Astrocyte (in vitro differentiated cells and primary cell): ENCODE measurements at regions not wholly inside any gene's neighbourhood (a gene's known extent, or its start where the extent isn't known, plus 50 kb on each side); places are given as distances from the start of the nearest gene placed in this dataset.

ENCODE experiments used
- EZH2 ChIP-seq: IDR thresholded peaks from 2 replicates; pipeline ENCODE4 v1.6.1; 2012; ENCODE audit warnings: mild to moderate bottlenecking, low read length, inconsistent platforms; ENCODE audit not compliant: insufficient read depth
- TF ChIP-seq, protein P1 (sequence below): IDR thresholded peaks from 2 replicates; pipeline ENCODE4 v1.5.1; 2011; ENCODE audit warnings: low read depth, mild to moderate bottlenecking, inconsistent platforms, low read length, moderate library complexity; ENCODE audit not compliant: insufficient read depth

DNA sequence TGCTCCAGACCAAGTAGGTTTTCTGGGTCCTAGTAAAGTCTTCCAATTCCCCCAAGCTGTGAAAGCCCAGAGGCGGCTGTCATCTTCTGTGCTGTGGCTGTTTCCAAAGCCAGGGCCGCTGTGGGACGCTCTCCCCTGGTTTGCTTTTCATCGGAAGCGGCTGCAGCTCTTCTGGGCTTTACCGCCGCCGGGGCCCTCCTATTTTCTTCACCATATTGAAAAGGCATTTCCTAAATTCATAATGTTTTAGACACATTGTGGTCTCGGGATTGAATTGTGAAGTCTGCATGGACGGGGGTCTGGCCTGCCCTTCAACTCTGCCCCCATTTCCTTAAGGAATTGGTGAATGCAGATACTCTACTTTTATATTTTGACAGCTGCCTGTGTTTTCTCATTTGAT lies 551.4 kb upstream of the MGMT start:
- TF ChIP-seq EZH2, result no peak
- TF ChIP-seq, protein P1, sequence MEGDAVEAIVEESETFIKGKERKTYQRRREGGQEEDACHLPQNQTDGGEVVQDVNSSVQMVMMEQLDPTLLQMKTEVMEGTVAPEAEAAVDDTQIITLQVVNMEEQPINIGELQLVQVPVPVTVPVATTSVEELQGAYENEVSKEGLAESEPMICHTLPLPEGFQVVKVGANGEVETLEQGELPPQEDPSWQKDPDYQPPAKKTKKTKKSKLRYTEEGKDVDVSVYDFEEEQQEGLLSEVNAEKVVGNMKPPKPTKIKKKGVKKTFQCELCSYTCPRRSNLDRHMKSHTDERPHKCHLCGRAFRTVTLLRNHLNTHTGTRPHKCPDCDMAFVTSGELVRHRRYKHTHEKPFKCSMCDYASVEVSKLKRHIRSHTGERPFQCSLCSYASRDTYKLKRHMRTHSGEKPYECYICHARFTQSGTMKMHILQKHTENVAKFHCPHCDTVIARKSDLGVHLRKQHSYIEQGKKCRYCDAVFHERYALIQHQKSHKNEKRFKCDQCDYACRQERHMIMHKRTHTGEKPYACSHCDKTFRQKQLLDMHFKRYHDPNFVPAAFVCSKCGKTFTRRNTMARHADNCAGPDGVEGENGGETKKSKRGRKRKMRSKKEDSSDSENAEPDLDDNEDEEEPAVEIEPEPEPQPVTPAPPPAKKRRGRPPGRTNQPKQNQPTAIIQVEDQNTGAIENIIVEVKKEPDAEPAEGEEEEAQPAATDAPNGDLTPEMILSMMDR, result no peak
